ENCODE measurements at regions not wholly inside any gene's neighbourhood (a gene's known extent, or its start where the extent isn't known, plus 50 kb on each side); places are given as distances from the start of the nearest gene placed in this dataset.

- DNase-seq (ENCODE audit: low spot score): no peak
These were observed 647.8 kb downstream of the SATB2 start for GRCh38 chr2:198809976-198810375.

- no peak for DNase-seq (ENCODE audit: low spot score)
These were observed 650.6 kb downstream of the SATB2 start for GRCh38 chr2:198807131-198807530.

GRCh38 chr2:198795419-198795818 lies 662.3 kb downstream of the SATB2 start:
- DNase-seq (ENCODE audit: low spot score): no peak

- DNase-seq (ENCODE audit: low spot score): no peak
These were observed 666.1 kb downstream of the SATB2 start for GRCh38 chr2:198791623-198792022.

GRCh38 chr2:198788676-198789075 lies 669.1 kb downstream of the SATB2 start:
- no peak for DNase-seq (ENCODE audit: low spot score)

GRCh38 chr2:198782734-198783133 lies 675.0 kb downstream of the SATB2 start:
- no peak for DNase-seq (ENCODE audit: low spot score)

- DNase-seq (ENCODE audit: low spot score): no peak
These were observed 680.9 kb downstream of the SATB2 start for GRCh38 chr2:198776616-198777406.

- no peak for DNase-seq (ENCODE audit: low spot score)
These were observed 682.0 kb downstream of the SATB2 start for GRCh38 chr2:198775737-198776136.

GRCh38 chr2:198774576-198774975 lies 683.2 kb downstream of the SATB2 start:
- DNase-seq (ENCODE audit: low spot score): no peak

- DNase-seq (ENCODE audit: low spot score): no peak
These were observed 690.0 kb downstream of the SATB2 start for GRCh38 chr2:198767694-198768093.

GRCh38 chr2:198763793-198764192 lies 693.9 kb downstream of the SATB2 start:
- no peak for DNase-seq (ENCODE audit: low spot score)

GRCh38 chr2:198762441-198762840 lies 695.3 kb downstream of the SATB2 start:
- DNase-seq (ENCODE audit: low spot score): no peak

- no peak for DNase-seq (ENCODE audit: low spot score)
These were observed 700.7 kb downstream of the SATB2 start for GRCh38 chr2:198757069-198757468.

- peak; percentile 23 for DNase-seq (ENCODE audit: low spot score)
These were observed 701.6 kb downstream of the SATB2 start for GRCh38 chr2:198756166-198756565.

GRCh38 chr2:198753101-198753500 lies 704.6 kb downstream of the SATB2 start:
- no peak for DNase-seq (ENCODE audit: low spot score)

GRCh38 chr2:198749364-198749763 lies 708.4 kb downstream of the SATB2 start:
- no peak for DNase-seq (ENCODE audit: low spot score)

GRCh38 chr2:198731842-198732399 lies 725.8 kb downstream of the SATB2 start:
- no peak for DNase-seq (ENCODE audit: low spot score)

GRCh38 chr2:198720266-198720665 lies 737.5 kb downstream of the SATB2 start:
- no peak for DNase-seq (ENCODE audit: low spot score)

GRCh38 chr2:198717451-198717850 lies 740.3 kb downstream of the SATB2 start:
- DNase-seq (ENCODE audit: low spot score): no peak

GRCh38 chr2:198715302-198715835 lies 742.4 kb downstream of the SATB2 start:
- DNase-seq (ENCODE audit: low spot score): no peak

GRCh38 chr2:198712485-198712884 lies 745.3 kb downstream of the SATB2 start:
- DNase-seq (ENCODE audit: low spot score): no peak

- DNase-seq (ENCODE audit: low spot score): no peak
These were observed 746.3 kb downstream of the SATB2 start for GRCh38 chr2:198711484-198711883.

- no peak for DNase-seq (ENCODE audit: low spot score)
These were observed 747.2 kb downstream of the SATB2 start for GRCh38 chr2:198710562-198710961.

All from umbilical cord (tissue), 1 donor.